ENCODE measurements at regions not wholly inside any gene's neighbourhood (a gene's known extent, or its start where the extent isn't known, plus 50 kb on each side); places are given as distances from the start of the nearest gene placed in this dataset.

GRCh38 chr16:48810803-48811453, 200.9 kb upstream of the N4BP1 start:
- TF ChIP-seq CTCF (IDR thresholded peaks at IDR 0.05) (no peak), POLR2A (IDR thresholded peaks at IDR 0.05) (no peak)

Measured in uterus (tissue), 2 donors.